Mesenchymal stem cell (in vitro differentiated cells and primary cell): ENCODE measurements at regions not wholly inside any gene's neighbourhood (a gene's known extent, or its start where the extent isn't known, plus 50 kb on each side); places are given as distances from the start of the nearest gene placed in this dataset.
"Not testable (repeated sequence)": the region's sequence is repeated elsewhere in the genome, so short reads cannot be mapped to it uniquely, and the experiment has no call there.

Experiments
- DNase-seq: peaks from one replicate; pipeline ENCODE4 v3.0.0-alpha.2; 2013
- H2AFZ ChIP-seq: one replicate; pipeline ENCODE4 v1.6.1; 2013; ENCODE audit warnings: low read depth, mild to moderate bottlenecking, control low read depth, inconsistent platforms, low read length, moderate library complexity
- H2AK5ac ChIP-seq: 2 replicates; pipeline ENCODE4 v1.6.1; 2013; ENCODE audit warnings: low read length, moderate library complexity, mild to moderate bottlenecking, inconsistent platforms; ENCODE audit not compliant: severe bottlenecking
- H2BK120ac ChIP-seq: one replicate; pipeline ENCODE4 v1.6.1; 2013; ENCODE audit warnings: low read depth, mild to moderate bottlenecking, inconsistent platforms, low read length, moderate library complexity
- H2BK12ac ChIP-seq, 2 experiments: one replicate each; pipeline ENCODE4 v1.6.1; 2013; ENCODE audit warnings: inconsistent platforms in 2 of 2, low read length in 2 of 2, mild to moderate bottlenecking in 2 of 2, moderate library complexity in 2 of 2, control low read depth in 1 of 2
- H2BK15ac ChIP-seq: one replicate; pipeline ENCODE4 v1.6.1; 2013; ENCODE audit warnings: mild to moderate bottlenecking, low read depth, inconsistent platforms; ENCODE audit not compliant: poor library complexity, severe bottlenecking
- H2BK5ac ChIP-seq: 2 replicates; pipeline ENCODE4 v1.6.1; 2013; ENCODE audit warnings: low read depth, mild to moderate bottlenecking, low read length, control low read depth, inconsistent platforms; ENCODE audit not compliant: poor library complexity, severe bottlenecking
- H3K14ac ChIP-seq, 2 experiments: one replicate each; pipeline ENCODE4 v1.6.1; 2013; ENCODE audit warnings: inconsistent platforms in 2 of 2, low read length in 2 of 2, control low read depth in 1 of 2, mild to moderate bottlenecking in 1 of 2, moderate library complexity in 1 of 2
- H3K18ac ChIP-seq, 2 experiments: one replicate each; pipeline ENCODE4 v1.6.1; 2013; ENCODE audit warnings: inconsistent platforms in 2 of 2, low read length in 2 of 2, control low read depth in 1 of 2, low read depth in 1 of 2, mild to moderate bottlenecking in 1 of 2
- H3K23ac ChIP-seq, 2 experiments: one replicate each; pipeline ENCODE4 v1.6.1; 2013; ENCODE audit warnings: inconsistent platforms in 2 of 2, low read length in 2 of 2, mild to moderate bottlenecking in 2 of 2, moderate library complexity in 2 of 2, control low read depth in 1 of 2
- H3K27ac ChIP-seq: 2 replicates; pipeline ENCODE4 v1.5.1; 2013; ENCODE audit warnings: mild to moderate bottlenecking, moderate library complexity, low read length, control low read depth, inconsistent platforms; ENCODE audit not compliant: poor library complexity, severe bottlenecking
- H3K27me3 ChIP-seq, 2 experiments: 2 replicates each; pipeline versions ENCODE4 v1.6.1 to v1.7.0; 2013; ENCODE audit warnings: low read length in 2 of 2, mild to moderate bottlenecking in 2 of 2, moderate library complexity in 2 of 2, control low read depth in 1 of 2, inconsistent platforms in 1 of 2; ENCODE audit not compliant: control insufficient read depth in 1 of 2, insufficient read depth in 1 of 2
- H3K36me3 ChIP-seq, 2 experiments: 2 replicates each; pipeline versions ENCODE4 v1.6.1 to v1.7.0; 2013; ENCODE audit warnings: low read length in 2 of 2, control low read depth in 1 of 2, inconsistent platforms in 1 of 2, low read depth in 1 of 2, mild to moderate bottlenecking in 1 of 2; ENCODE audit not compliant: insufficient read depth in 2 of 2, control insufficient read depth in 1 of 2
- H3K4ac ChIP-seq, 2 experiments: one replicate each; pipeline ENCODE4 v1.6.1; 2013; ENCODE audit warnings: inconsistent platforms in 2 of 2, low read length in 2 of 2, mild to moderate bottlenecking in 2 of 2, moderate library complexity in 2 of 2, control low read depth in 1 of 2, low read depth in 1 of 2
- H3K4me1 ChIP-seq: 2 replicates; pipeline ENCODE4 v1.6.1; 2013; ENCODE audit warnings: low read depth, low read length, control low read depth; ENCODE audit not compliant: control insufficient read depth, insufficient read depth
- H3K4me2 ChIP-seq: 2 replicates; pipeline ENCODE4 v1.6.1; 2013; ENCODE audit warnings: low read length, mild to moderate bottlenecking, inconsistent platforms; ENCODE audit not compliant: poor library complexity, severe bottlenecking
- H3K4me3 ChIP-seq, 2 experiments: 2 replicates each; pipeline versions ENCODE4 v1.5.1 to v1.7.0; 2013; ENCODE audit warnings: low read length in 2 of 2, mild to moderate bottlenecking in 2 of 2, control low read depth in 1 of 2, low read depth in 1 of 2; ENCODE audit not compliant: insufficient read depth in 1 of 2
- H3K79me1 ChIP-seq: replicated peaks from 2 replicates; pipeline ENCODE4 v1.6.1; 2013; ENCODE audit warnings: mild to moderate bottlenecking, control low read depth, low read length, inconsistent platforms; ENCODE audit not compliant: poor library complexity, severe bottlenecking
- H3K9ac ChIP-seq: 2 replicates; pipeline ENCODE4 v1.7.0; 2013; ENCODE audit warnings: mild to moderate bottlenecking, low read length, moderate library complexity
- H3K9me3 ChIP-seq: 2 replicates; pipeline ENCODE4 v1.7.0; 2013; ENCODE audit warnings: mild to moderate bottlenecking, low read length; ENCODE audit not compliant: control insufficient read depth
- H4K8ac ChIP-seq: one replicate; pipeline ENCODE4 v1.6.1; 2013; ENCODE audit warnings: inconsistent platforms, mild to moderate bottlenecking, low read length, moderate library complexity
- H4K91ac ChIP-seq: one replicate; pipeline ENCODE4 v1.6.1; 2013; ENCODE audit warnings: mild to moderate bottlenecking, low read length, inconsistent platforms
- WGBS: methylation state at CpG from one replicate; pipeline ENCODE4 v1.1.7; 2013; ENCODE audit warnings: mixed read lengths; 5-methylcytosine and 5-hydroxymethylcytosine counted together

GRCh38 chrX:1115411-1115810 is 97.0 kb downstream of the CRLF2 start:
- H4K91ac ChIP-seq, H4K8ac ChIP-seq, H3K4me2 ChIP-seq, H3K18ac ChIP-seq, H2AK5ac ChIP-seq, H3K79me1 ChIP-seq, H2BK120ac ChIP-seq, H2BK12ac ChIP-seq, H3K27ac ChIP-seq, H3K9me3 ChIP-seq, H3K4me1 ChIP-seq, H3K4me3 ChIP-seq, H2BK15ac ChIP-seq, H3K14ac ChIP-seq, H2AFZ ChIP-seq, H3K23ac ChIP-seq, H2BK5ac ChIP-seq, H3K9ac ChIP-seq, H3K27me3 ChIP-seq, H3K36me3 ChIP-seq, DNase-seq, H3K4ac ChIP-seq: not testable (repeated sequence)
- 90% methylated on average over 12 of the region's 12 CpGs for WGBS

- WGBS, result 46% methylated on average over 8 of the region's 9 CpGs
These were observed 100.1 kb downstream of the CRLF2 start for GRCh38 chrX:1112321-1112720.

DNA sequence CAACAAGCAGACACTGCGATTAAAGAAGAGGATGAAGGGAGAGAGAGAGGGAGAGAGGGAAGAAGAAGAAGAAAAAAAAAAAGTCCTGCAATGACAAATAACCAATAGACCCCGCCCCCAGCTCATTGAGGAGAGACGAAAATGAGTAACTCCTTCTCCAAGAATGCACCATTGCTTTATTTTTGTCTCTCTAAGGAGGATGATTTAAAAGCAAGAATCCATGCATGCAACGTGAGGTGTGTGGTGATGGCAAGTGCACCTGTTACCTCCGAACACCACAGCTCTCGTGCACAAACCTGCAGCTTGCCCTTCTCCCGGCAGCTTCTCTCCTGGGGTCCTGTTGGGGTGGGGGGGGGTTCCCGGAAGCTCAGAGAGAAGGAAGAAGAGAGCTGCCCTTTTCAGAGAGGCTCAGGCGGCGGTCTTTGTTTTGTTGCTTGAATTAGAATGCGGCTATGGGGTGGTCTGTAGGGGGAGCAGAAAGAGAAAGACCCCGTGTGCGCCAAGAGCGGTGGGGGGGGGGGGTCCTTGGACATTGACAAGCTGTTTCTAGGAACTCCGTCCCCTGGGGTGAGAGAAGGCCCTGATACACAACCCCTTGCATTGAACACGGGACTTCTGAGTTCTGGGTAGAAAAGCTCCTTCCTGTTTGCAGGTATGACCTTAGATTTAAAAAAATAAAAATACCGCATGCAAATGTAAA is 100.7 kb downstream of the CRLF2 start:
- Histone ChIP-seq H2BK120ac (no peak overlapping the region), H2BK12ac (no peak overlapping the region), H4K91ac (no peak overlapping the region), H3K9ac (no peak overlapping the region), H3K14ac (no peak overlapping the region), H2AK5ac (no peak overlapping the region), H4K8ac (no peak overlapping the region), H3K23ac (no peak overlapping the region), H3K79me1 (no peaks in the 10 kb centered on the region), H3K27me3 (peaks cover 0 to 5% of the 10 kb centered on the region in 2 experiments), H2BK15ac (no peak overlapping the region), H3K4ac (no peak overlapping the region), H3K4me3 (no peak overlapping the region), H3K27ac (no peak overlapping the region), H3K9me3 (no peaks in the 10 kb centered on the region), H2BK5ac (no peak overlapping the region), H3K36me3 (no peaks in the 10 kb centered on the region), H3K18ac (no peak overlapping the region), H3K4me2 (no peak overlapping the region), H3K4me1 (no peaks in the 10 kb centered on the region), H2AFZ (no peak overlapping the region)
- DNase-seq, result no peak
- WGBS, result 13% methylated on average over 13 of the region's 17 CpGs

More at GRCh38 chrX:1112321-1112720, 100.1 kb downstream of the CRLF2 start:
- H3K23ac ChIP-seq, result no peak overlapping the region
- H4K8ac ChIP-seq, result no peak overlapping the region
- H3K18ac ChIP-seq, result no peak overlapping the region
- no peak overlapping the region for H3K14ac ChIP-seq
- H2BK15ac ChIP-seq, result no peak overlapping the region
- no peak for DNase-seq
- no peak overlapping the region for H2BK12ac ChIP-seq
- H3K36me3 ChIP-seq, result no peaks in the 10 kb centered on the region
- H3K4ac ChIP-seq, result no peak overlapping the region
- no peak overlapping the region for H3K9ac ChIP-seq
- H2AK5ac ChIP-seq, result no peak overlapping the region
- peaks cover 0 to 5% of the 10 kb centered on the region in 2 experiments for H3K27me3 ChIP-seq
- no peaks in the 10 kb centered on the region for H3K9me3 ChIP-seq
- H2AFZ ChIP-seq, result no peak overlapping the region
- H2BK5ac ChIP-seq, result no peak overlapping the region
- H2BK120ac ChIP-seq, result no peak overlapping the region
- H3K4me1 ChIP-seq, result no peaks in the 10 kb centered on the region
- H3K79me1 ChIP-seq, result no peaks in the 10 kb centered on the region
- no peak overlapping the region for H3K4me2 ChIP-seq
- H4K91ac ChIP-seq, result no peak overlapping the region
- no peak overlapping the region for H3K4me3 ChIP-seq
- no peak overlapping the region for H3K27ac ChIP-seq

- no peak overlapping the region for H4K91ac ChIP-seq
- H3K4ac ChIP-seq, result no peak overlapping the region
- peaks cover 0 to 5% of the 10 kb centered on the region in 2 experiments for H3K27me3 ChIP-seq
- H3K9me3 ChIP-seq, result no peaks in the 10 kb centered on the region
- no peaks in the 10 kb centered on the region for H3K36me3 ChIP-seq
- H3K9ac ChIP-seq, result no peak overlapping the region
- H3K4me2 ChIP-seq, result no peak overlapping the region
- no peaks in the 10 kb centered on the region for H3K4me1 ChIP-seq
- no peak for DNase-seq
- H4K8ac ChIP-seq, result no peak overlapping the region
- H3K23ac ChIP-seq, result no peak overlapping the region
- H3K14ac ChIP-seq, result no peak overlapping the region
- 84% methylated on average over 5 of the region's 5 CpGs for WGBS
- H3K18ac ChIP-seq, result no peak overlapping the region
- no peak overlapping the region for H2BK12ac ChIP-seq
- H2BK15ac ChIP-seq, result no peak overlapping the region
- H2AFZ ChIP-seq, result no peak overlapping the region
- H2BK120ac ChIP-seq, result no peak overlapping the region
- H2AK5ac ChIP-seq, result no peak overlapping the region
- H3K4me3 ChIP-seq, result no peak overlapping the region
- no peaks in the 10 kb centered on the region for H3K79me1 ChIP-seq
- no peak overlapping the region for H2BK5ac ChIP-seq
- H3K27ac ChIP-seq, result no peak overlapping the region
These were observed 102.8 kb downstream of the CRLF2 start for GRCh38 chrX:1109580-1110119.
